Activated CD8-positive, alpha-beta memory T cell treated with anti-CD3 and anti-CD28 coated beads for 36 hours (primary cell): ENCODE measurements at regions not wholly inside any gene's neighbourhood (a gene's known extent, or its start where the extent isn't known, plus 50 kb on each side); places are given as distances from the start of the nearest gene placed in this dataset.

ENCODE experiments used
- CTCF ChIA-PET: fragments of 350-600 bp; sonication (Branson Sonifier 250); formaldehyde crosslinking; loops from one replicate; lab custom pipeline; 2021; ENCODE audit warnings: antibody characterized with exemption; lab: Charles Lee
- POLR2A ChIA-PET: fragments of 350-600 bp; sonication (Branson Sonifier 250); formaldehyde crosslinking; loops from one replicate; lab custom pipeline; 2021; ENCODE audit warnings: antibody characterized with exemption; lab: Charles Lee

DNA sequence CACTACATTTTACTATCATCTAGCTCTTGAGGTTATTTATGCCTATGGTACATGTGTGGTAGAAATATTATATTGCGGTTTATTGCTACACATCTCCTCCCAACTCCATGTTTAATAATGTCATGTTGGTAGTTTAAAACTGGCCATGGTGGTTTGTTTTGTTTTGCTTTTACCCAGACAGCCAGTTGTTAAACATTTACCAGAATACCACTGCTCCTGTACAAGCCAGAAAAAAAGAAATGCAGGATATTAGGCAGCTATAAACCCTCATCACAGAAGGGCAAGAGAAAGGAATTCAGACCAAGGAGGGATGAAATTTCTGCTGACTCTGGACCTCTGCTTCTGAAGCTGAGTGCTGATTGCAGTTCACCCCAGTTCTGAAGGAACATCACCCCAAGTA is 451.8 kb upstream of the IL12A start:
- CTCF ChIA-PET = no interaction called here
- POLR2A ChIA-PET = no interaction called here

DNA sequence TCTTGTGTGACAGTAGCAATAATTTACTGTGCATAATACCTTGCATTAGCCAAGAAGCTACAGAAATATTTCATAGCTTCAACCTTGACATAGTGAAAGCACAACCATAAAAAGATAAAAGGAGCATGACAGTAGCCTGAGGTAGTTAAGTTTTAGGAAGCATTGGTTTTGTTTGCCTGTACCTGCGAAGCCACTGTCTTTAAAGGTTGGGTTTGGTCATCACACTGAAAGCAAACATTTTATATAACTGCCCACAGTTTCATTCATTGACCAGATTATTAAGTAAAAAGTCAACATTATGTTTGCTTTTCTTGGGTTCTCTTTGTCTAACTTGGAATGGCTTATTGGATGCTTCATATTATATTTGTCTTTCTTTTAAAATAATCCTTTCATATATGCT is 450.1 kb upstream of the IL12A start:
- POLR2A ChIA-PET = no interaction called here
- CTCF ChIA-PET = no interaction called here

DNA sequence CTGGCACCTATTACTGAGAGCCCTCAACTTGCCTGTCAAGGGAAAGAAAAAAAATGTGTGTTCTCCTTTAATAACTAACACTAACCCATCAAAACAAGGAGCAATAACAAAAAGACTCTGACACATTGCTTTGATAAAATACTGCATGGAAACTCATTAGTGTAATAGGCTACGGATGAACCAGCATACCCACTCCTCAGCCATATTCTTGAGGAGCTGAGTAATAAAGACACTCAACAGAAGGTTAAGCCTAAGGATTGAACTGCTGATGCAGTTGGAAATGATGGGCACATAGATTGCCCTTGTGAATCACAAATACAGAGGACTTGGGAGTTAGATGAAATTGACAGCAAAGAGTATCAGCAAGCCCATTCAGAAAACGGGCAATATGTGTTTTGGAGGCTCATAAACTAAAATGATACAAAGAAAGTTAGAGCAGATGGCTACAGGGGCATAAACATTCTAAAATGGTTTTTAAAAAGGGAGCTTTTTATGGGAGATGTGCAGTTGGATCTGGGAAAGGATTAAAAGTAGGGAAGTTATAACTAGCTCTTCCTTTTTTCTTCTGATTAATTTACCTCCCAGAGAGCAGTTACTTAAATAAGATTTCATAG is 447.6 kb upstream of the IL12A start:
- CTCF ChIA-PET = no interaction called here
- POLR2A ChIA-PET = no interaction called here

DNA sequence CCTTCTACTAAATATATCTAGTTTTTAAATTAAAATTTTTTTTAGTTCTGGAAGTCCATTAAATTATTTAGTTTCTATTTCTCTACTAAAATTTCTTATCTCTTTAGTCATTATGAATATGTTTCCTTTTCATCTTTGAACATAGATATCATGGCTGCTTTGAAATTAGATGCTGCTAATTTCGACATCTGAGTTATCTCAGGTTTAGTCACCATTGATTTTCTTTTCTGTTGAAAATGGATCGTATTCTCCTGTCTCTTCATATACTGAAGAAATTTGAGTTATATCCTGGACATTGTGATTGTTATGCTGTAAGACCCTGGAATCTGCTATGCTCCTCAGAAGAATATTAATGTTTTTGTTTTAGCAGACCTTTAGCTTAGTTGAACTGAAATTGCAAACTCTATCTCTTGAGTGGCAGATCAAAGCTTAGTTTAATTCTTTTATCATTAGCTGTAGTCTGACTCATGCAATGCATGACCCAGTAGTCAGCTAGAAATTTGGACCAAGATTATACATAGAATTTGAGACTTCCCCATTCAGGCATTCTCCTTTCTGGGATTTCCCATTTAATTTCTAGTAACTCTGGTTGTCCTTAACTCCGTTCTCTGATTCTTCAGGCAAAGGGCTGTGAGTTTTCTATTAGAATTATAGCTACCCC is 439.8 kb upstream of the IL12A start:
- POLR2A ChIA-PET = no interaction called here
- CTCF ChIA-PET = no interaction called here

DNA sequence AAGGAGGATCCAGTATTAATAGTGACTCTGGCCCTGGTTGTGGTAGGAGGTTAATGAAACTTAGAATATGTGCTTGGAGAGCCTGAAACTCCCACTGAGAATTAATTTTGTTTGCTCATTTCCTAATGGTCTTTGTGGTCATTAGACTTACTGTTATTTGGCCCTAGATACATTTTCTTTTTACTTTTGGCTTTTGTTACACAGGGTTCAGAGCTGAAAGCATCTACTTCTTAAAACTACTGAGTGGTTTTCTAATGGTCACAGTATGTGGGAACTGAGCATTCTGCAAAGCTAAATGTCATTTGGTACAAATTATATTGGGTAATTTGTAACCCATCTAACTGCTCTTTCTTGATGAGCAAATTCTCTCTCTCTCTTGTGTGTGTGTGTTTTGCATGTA is 433.4 kb upstream of the IL12A start:
- ChIA-PET POLR2A (no interaction called here), CTCF (no interaction called here)

DNA sequence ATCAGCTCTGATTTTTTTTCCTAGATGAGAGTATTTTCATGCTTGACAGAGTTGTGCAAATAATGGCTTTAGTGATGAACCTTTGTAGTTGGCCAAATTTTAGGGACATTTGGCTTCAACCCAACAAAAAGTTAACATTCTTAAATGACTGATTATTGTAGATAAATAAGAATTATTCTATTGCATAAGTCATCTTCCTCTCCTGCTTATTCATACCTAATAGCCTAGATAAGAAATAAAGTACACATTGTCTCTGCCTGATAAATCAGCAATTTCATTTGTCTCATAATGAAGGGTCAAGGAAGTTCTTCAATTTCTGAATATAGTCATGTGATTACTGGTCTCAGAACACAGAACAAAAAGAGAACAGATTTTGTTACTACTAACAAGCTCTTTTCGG is 428.9 kb upstream of the IL12A start:
- POLR2A ChIA-PET = no interaction called here
- CTCF ChIA-PET = no interaction called here

DNA sequence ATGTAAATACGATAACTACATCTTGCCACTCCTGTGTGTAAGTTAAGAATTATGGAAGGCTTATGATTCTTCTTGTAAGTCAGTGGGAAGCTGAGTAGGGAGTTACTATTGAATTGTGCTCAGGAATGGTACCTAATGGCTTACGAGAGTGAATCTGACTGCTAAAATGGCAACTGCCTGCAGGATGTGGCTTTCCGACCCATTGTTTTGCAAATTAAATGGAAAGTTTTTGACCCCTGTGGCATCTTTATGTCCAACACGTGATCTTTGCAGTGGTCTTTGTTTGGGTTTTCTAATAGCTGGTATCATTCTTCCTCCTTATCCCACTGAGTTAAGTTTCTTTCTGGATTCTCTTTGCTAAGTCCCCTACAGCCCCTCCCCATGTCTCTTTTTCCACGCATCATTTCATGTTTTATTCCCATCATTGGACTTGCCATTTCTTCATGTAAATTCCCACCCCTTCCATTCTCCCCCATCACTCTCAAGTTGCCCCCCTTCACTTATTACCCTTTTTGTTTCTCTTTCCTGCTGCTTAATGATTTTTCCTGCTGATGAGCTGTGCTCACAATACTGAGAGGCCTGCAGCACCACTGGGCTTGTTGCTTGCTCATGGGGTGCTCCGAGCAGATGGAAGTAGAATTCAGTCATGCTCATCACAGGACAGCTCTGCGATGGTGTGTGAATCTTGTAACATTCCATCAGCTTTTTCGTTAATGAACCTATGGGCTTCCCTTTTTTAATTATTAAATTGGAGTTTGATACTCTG is 428.2 kb upstream of the IL12A start:
- POLR2A ChIA-PET = no interaction called here
- CTCF ChIA-PET = no interaction called here

DNA sequence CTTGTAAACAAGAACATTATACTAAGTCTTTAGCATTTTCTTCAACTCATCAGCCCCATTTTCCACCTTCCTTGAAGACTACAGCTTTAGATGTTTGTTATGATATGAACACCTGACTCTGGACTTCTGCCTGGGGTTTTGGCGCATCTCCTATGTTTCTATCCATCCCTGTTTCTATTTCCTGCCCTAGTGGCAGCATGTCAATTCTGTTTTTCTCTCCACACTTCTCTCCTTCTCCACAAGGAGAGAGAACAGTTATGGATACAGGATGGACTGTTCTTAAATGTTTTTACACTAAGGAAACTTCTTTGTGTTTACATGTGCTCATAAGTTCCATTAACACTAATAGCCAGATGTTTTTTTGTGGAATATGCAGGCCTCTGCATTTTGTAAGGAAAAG is 423.3 kb upstream of the IL12A start:
- CTCF ChIA-PET = no interaction called here

DNA sequence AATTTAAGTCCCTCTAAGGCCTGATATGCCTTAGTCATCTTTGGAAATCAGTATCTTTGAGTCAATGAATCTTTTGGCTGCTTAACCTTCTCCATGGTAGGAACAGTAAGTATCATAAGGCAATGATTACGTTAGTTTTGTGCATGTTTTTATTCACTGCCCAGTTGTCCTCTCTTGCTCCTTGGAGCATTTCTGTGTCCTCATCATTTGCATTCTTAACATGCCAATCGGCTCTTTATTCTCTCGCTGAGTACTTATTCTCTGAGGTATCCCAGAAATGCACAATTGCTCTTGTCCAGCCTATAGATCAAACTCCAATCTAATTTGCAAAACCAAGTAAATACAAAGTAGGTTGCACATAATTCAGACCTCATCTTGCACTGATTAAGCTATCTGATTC is 405.0 kb upstream of the IL12A start:
- CTCF ChIA-PET = no interaction called here
- POLR2A ChIA-PET = no interaction called here

More for the DNA sequence above, 423.3 kb upstream of the IL12A start:
- POLR2A ChIA-PET = no interaction called here

DNA sequence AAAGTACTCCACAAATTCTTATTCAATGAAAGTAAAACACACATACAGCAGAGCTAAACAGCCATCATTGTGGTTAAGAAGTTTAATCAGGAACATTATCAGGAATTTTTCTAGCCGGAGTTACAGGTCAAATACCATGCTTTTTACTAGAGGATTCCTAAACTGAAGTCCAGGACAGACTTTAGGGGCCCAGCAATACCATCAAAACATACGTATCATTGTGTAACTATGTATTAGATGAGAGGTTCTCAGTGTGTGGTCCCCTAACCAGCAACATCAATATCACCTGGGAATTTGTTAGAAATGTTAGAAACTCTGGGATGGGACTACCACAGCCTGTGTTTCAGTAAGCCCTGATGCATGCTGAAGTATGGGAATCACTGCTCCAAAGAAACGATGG is 404.2 kb upstream of the IL12A start:
- ChIA-PET POLR2A (no interaction called here), CTCF (no interaction called here)

DNA sequence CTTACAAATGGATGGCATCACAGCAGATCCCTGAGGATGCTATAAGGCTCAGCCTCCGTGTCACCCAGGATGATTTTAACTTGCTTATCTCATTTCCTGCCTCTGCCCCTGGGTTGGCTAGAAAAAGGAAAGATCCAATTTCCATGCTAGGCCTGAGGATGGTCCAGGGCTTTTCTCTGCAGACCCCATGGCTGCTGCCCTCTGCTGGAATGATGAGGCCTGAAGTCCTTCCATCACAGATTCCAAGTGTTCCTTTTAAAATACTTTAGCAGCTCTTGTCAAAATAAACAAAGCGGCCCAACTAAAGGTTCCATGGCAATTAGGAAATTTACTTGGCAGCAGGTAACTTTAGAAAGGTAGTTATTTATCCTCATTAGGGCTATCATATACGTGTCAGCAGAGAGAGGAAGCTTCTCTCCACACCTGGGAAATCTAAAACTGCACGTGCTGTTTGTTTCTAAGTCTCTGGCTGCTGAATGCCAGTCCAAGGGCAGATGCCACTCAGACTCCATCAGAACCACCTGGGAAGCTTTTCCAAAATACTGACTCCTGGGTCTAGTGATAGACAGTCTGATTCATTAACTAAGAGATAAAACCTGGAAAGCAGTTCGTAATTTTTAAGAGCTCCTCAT is 401.9 kb upstream of the IL12A start:
- POLR2A ChIA-PET = no interaction called here
- CTCF ChIA-PET = no interaction called here

DNA sequence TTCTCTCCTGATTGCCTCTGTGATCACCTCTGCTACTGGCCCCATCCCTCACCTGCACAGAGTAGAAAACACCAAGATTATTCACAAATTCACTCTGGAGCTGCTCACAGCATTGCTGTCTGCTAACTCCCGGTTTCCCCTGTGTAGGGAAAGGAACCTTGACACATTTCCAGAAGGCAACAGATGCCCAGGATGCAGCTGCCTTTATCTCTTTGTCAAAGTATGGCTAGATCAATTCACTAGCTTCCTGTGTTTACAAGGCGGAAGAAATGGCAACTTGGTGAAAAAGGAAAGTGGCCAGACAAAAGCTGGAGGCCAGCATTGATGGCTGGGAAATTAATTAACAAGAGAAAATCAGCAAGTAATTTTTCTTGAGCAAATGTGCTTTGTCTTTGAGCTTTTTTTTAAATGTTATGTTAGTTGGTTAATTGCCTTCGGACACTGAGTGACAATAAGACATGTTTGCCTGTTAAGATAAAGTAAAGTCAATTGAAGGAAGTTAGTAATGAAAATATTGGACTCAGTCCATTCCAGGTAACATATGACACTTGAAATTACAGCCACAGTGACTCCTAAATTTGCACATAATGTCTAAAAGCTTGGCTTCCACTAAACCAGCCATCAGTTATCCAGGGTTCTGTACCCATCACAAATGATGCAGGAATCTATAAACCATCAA is 394.6 kb upstream of the IL12A start:
- ChIA-PET CTCF (no interaction called here), POLR2A (no interaction called here)

DNA sequence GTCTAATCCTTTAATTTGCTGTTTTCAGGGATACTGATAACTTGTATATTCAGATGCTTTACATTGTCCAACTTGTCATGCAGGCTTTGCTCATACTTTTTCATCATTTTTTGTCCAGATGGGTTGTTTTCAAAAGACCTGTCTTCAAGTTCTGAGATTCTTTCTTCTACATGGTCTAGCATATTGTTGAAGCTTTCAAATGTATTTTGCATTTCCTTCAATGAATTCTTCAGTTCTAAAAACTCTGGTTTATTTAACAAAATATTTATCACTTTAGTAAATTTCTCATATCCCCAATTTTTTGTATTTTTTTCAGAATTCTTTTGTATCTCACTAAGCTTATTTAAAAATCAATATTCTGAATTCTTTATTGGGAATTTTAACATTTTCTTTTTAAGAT is 388.3 kb upstream of the IL12A start:
- ChIA-PET POLR2A (no interaction called here), CTCF (no interaction called here)

DNA sequence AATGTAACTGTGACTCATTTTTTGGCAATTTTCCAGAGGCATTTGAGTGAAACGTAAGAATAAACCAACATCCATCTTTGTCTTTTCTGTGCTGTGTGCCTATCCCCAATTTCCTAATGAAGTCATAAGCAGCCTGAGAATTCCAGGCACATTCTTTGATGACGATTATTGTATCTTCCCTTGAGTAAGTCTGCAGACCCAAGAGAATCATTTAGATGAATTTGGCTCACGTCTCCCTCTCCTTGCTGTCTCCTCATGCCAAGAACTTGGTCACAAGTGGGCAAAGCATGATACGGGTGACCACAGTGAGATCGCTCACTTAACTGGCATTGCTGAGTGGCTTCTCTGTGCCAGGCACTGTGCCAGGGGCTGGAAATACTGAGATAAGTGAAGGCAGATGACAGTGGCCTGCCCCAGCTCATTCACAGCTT is 384.5 kb upstream of the IL12A start:
- ChIA-PET CTCF (no interaction called here), POLR2A (no interaction called here)

DNA sequence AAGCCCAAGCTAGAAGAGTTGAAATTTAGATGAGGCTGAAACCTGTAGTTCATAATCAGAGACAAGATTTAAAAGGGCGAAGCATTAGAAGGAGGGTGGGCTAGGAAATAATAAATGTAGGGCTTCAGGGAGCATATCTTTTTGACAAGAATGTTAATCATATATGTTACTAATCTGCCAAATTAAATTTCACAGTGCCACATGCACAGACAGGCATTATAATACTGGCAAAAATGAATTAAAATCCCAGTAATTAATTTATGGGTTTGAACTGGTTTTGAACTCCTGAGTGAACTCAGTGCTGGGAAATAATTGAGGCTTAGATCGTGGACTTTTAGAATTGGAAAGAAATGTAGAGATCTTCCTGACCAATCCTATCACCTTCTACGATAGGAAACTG is 383.5 kb upstream of the IL12A start:
- ChIA-PET CTCF (no interaction called here), POLR2A (no interaction called here)

DNA sequence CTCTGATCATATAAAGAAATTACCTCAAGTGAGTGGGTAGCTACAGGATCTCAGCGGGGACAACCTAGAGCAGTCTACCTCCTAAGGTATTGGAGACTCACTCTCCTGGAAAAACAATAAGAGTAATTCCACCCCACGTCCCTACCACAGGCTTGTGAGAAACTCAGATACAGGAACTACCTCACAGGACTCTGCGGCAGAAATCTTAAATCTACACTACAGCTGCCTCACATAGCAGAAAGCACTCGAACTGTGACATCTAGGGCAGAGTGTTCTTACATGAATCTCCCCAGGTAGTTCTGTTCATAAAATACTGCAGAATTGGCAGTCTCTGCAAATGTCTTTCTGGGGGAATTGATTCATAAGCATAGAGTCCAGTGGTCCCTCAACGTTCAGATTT is 382.9 kb upstream of the IL12A start:
- CTCF ChIA-PET = no interaction called here
- POLR2A ChIA-PET = no interaction called here

DNA sequence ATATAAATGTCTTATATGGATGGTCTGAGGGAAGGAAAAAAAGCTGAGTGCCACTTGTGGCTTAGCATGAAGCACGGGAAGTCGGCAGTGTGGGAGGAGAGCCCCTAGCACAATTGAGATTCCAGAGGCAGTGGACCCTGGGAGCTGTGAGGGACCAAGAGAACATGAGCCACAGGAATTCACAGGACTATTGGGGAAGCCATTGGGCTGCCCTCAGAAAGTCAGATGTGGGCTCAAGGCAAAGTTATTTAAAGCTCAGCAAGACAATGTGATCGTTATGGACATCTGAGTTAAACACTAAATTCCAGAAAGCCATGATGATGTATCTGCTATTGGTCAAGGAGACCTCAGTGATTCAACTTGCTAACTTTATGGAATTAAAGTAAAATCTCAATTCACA is 380.8 kb upstream of the IL12A start:
- CTCF ChIA-PET = no interaction called here
- POLR2A ChIA-PET = no interaction called here

DNA sequence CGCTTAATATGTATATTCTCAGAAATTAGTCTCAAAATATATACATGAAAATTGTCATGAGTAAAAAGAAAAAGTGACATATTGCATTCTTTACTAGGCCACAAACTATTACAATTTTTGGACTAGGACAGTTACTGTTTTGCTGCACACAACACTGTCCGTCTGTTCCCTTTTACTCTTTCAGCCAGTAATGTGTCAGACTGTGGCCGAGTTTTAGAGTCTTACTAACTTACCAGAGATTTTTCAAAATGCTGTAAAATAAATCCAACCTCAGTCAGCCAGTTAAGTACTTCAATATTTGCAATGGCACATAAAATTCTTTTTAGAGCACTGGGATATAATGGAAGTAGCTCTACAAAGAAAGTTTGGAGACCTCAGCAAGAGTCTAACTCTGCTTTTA is 380.3 kb upstream of the IL12A start:
- ChIA-PET CTCF (no interaction called here), POLR2A (no interaction called here)

DNA sequence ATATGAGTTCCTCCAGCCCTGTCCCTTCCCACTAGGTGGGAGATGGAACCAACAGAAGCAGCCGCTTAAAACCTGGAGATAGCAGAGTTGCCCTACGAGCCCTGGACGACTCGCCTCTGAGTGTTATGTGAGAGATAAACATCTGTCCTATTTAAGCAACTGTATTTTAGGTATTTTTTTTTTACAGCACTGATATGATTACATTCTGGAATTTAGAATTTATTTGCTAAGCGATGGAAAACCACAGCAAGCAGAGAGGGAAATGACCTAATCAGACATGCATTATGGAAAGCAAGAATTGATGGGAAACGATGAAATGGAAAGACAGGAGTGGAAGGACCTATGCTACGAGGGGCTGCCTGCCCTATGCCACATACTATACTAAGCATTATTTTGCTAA is 379.0 kb upstream of the IL12A start:
- ChIA-PET CTCF (no interaction called here), POLR2A (no interaction called here)

DNA sequence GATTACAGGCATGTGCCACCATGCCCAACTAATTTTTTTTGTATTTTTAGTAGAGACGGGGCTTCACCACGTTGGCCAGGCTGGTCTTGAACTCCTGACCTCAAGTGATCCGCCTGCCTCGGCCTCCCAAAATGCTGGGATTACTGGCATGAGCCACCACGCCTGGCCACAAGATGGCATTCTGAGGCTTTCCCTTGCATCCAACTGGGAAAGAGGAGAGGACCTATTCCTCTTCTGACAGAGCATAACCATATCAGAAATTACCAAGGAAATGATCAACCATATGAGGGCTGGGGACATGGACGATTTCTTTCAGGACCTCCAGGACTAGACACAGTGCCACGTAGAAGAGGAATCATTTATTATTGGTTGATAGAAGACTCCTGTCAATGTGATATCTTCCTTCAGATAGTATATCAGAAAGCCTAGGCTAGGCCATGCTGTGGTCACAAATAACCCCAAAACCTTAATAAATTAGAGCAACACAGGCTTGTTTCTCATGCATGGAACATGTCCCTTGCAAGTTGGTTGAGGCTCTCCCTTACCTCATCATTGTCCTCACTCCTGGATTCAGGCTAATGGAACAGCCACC is 372.3 kb upstream of the IL12A start:
- CTCF ChIA-PET = no interaction called here

More for the DNA sequence above, 372.3 kb upstream of the IL12A start:
- POLR2A ChIA-PET = no interaction called here
